ENCODE measurements at regions not wholly inside any gene's neighbourhood (a gene's known extent, or its start where the extent isn't known, plus 50 kb on each side); places are given as distances from the start of the nearest gene placed in this dataset.

DNA sequence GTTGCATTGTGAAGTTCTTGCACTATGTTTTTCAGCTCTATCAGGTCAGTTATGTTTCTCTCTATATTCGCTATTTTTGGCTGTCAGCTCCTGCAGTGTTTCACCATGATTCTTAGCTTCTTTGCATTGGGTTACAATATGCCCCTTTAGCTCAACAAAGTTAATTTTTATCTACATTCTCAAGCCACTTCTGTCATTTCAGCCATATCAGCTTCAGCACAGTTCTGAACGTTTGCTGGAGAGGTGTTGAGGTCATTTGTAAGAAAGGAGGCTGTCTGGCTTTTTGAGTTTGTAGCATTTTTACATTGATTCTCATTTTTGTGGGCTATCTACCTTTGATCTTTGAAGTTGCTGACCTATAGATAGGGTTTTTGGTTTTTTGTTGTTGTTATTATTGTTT lies 573.2 kb upstream of the RGS18 start:
- TF ChIP-seq, protein P1, sequence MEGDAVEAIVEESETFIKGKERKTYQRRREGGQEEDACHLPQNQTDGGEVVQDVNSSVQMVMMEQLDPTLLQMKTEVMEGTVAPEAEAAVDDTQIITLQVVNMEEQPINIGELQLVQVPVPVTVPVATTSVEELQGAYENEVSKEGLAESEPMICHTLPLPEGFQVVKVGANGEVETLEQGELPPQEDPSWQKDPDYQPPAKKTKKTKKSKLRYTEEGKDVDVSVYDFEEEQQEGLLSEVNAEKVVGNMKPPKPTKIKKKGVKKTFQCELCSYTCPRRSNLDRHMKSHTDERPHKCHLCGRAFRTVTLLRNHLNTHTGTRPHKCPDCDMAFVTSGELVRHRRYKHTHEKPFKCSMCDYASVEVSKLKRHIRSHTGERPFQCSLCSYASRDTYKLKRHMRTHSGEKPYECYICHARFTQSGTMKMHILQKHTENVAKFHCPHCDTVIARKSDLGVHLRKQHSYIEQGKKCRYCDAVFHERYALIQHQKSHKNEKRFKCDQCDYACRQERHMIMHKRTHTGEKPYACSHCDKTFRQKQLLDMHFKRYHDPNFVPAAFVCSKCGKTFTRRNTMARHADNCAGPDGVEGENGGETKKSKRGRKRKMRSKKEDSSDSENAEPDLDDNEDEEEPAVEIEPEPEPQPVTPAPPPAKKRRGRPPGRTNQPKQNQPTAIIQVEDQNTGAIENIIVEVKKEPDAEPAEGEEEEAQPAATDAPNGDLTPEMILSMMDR (IDR thresholded peaks at IDR 0.05; ENCODE audit: insufficient read depth, low read depth, low read length), result no peak
- TF ChIP-seq EZH2 (IDR thresholded peaks at IDR 0.05; ENCODE audit: insufficient read depth, low read length), result no peak
